GM12892 (cell line): ENCODE measurements at regions not wholly inside any gene's neighbourhood (a gene's known extent, or its start where the extent isn't known, plus 50 kb on each side); places are given as distances from the start of the nearest gene placed in this dataset.

ENCODE experiments used
- POLR2A ChIP-seq: IDR thresholded peaks from 2 replicates; pipeline ENCODE4 v1.6.1; 2011; ENCODE audit warnings: low read depth, low read length, control low read depth
- POLR2AphosphoS5 ChIP-seq: IDR thresholded peaks from 2 replicates; pipeline ENCODE4 v1.6.1; 2011; ENCODE audit warnings: low read depth, low read length, control low read depth

DNA sequence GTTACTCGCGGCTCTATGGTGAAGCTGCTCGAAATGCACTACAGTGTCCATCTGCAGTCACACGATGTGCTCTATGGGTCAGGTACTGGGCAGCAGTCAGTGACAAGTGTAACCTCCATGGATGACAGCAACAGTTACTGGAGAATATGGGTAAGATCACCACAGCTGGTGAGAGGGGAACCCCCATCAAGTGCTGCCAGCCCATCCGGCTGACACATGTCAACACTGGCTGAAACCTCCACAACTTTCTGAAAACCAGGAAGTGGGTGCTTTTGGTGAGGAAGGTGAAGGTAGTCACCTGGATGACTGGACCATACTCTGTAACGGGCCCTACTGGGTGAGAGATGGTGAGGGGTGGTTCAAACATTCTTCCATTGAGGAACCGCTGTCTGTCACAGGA lies 87.4 kb upstream of the C15orf39 start:
- TF ChIP-seq POLR2AphosphoS5 (no peak), POLR2A (no peak)
